Upper lobe of left lung (tissue), 6 donors: ENCODE measurements at regions not wholly inside any gene's neighbourhood (a gene's known extent, or its start where the extent isn't known, plus 50 kb on each side); places are given as distances from the start of the nearest gene placed in this dataset.
A peak's percentile ranks its signal among the peaks of the same experiment; 100 is the strongest.
"Not testable (repeated sequence)": the region's sequence is repeated elsewhere in the genome, so short reads cannot be mapped to it uniquely, and the experiment has no call there.

Source experiments
- ATAC-seq, 2 donors: fragments of 200-7000 bp; cut with Tn5 transposase; one replicate each; pipeline ENCODE4 v1.9.1; 2022; ENCODE audit warnings: mild to moderate bottlenecking in 2 of 2, moderate library complexity in 2 of 2; ENCODE audit not compliant: low FRiP score in 2 of 2
- DNase-seq, 2 donors: peaks; one replicate each; pipeline ENCODE4 v3.0.0-alpha.2; 2019 to 2020
- H3K27ac ChIP-seq, 4 donors: fragments of 200-600 bp; sonication (generic); one replicate each; pipeline ENCODE4 v1.5.1; 2016 to 2019
- H3K27me3 ChIP-seq, 4 donors: fragments of 200-600 bp; sonication (generic); one replicate each; pipeline ENCODE4 v1.5.1; 2017 to 2019
- H3K36me3 ChIP-seq, 4 donors: fragments of 200-600 bp; sonication (generic); one replicate each; pipeline ENCODE4 v1.5.1; 2016 to 2019
- H3K4me1 ChIP-seq, 4 donors: fragments of 200-600 bp; sonication (generic); one replicate each; pipeline ENCODE4 v1.5.1; 2018 to 2019
- H3K4me3 ChIP-seq, 4 donors: fragments of 200-600 bp; sonication (generic); one replicate each; pipeline ENCODE4 v1.5.1; 2017 to 2019; ENCODE audit warnings: mild to moderate bottlenecking in 2 of 4, moderate library complexity in 1 of 4
- H3K9me3 ChIP-seq, 4 donors: fragments of 200-600 bp; sonication (generic); one replicate each; pipeline ENCODE4 v1.5.1; 2018 to 2019
- CTCF ChIP-seq, 6 experiments: fragments of 450-650 bp in 4 of 6; fragments of 200-600 bp in 2 of 6; sonication (generic) in 2 of 6; IDR thresholded peaks; one replicate each; pipeline ENCODE4 v1.5.1; 2016 to 2019; ENCODE audit warnings: antibody characterized with exemption in 6 of 6
- EP300 ChIP-seq, 4 donors: sonication (generic); formaldehyde crosslinking; IDR thresholded peaks; one replicate each; pipeline ENCODE4 v1.5.1; 2017; ENCODE audit warnings: antibody characterized with exemption in 4 of 4, control low read depth in 2 of 4
- POLR2A ChIP-seq, 4 donors: fragments of 450-650 bp; IDR thresholded peaks; one replicate each; pipeline ENCODE4 v1.5.1; 2016 to 2017; ENCODE audit warnings: antibody characterized with exemption in 4 of 4, mild to moderate bottlenecking in 2 of 4
- POLR2AphosphoS5 ChIP-seq, 2 donors: sonication (generic); formaldehyde crosslinking; IDR thresholded peaks; one replicate each; pipeline ENCODE4 v1.5.1; 2017; ENCODE audit warnings: antibody characterized with exemption in 2 of 2
- WGBS, 2 donors: methylation state at CpG; one replicate each; pipeline ENCODE4 v1.1.5; 2017 to 2018; 5-methylcytosine and 5-hydroxymethylcytosine counted together
- donor health status: DM: no; HTN: no; CAD: no; lungs with moderate emphysema.
- donor health status: DM: no; HTN: yes; CAD: no; lungs with severe emphysema.

DNA sequence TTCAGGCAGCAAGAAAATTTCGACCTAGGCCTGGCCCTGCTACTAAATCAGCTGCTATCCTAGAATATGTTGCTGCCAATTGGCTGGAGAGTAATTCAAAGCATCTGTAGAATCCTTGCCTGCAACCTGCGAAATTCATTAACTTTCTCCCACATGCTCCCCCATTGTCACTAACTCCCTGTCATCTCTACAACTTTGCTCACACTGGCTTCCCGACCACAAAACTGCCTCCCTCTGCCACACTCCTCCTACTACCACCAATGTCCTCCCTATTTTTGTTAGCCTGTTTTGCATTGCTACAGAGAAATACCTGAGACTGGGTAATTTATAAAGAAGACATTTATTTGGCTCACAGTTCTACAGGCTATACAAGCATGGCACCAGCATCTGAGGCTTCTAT is 570.6 kb downstream of the INSC start:
- 62 to 76% methylated on average over 3 of the region's 3 CpGs for WGBS, 2 donors
- no peak for ATAC-seq
- no peak overlapping the region for H3K4me3 ChIP-seq

DNA sequence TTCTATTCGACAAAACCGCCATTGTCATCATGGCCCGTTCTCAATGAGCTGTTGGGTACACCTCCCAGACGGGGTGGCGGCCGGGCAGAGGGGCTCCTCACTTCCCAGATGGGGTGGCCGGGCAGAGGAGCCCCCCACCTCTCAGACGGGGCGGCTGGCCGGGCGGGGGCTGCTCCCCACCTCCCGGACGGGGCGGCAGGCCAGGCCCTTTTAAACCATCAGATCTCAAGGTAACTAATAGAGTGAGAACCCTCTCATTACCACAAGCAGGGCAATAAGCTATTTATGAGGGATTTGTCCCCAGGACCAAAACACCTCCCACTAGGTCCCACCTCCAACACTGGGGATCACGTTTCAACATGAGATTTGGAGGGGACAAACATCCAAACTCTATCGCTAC is 571.5 kb downstream of the INSC start:
- not testable (repeated sequence) for H3K36me3 ChIP-seq, H3K4me1 ChIP-seq, H3K9me3 ChIP-seq, H3K27ac ChIP-seq, ATAC-seq, H3K4me3 ChIP-seq, H3K27me3 ChIP-seq
- WGBS, 2 donors: 90% methylated on average over 16 of the region's 16 CpGs
- peak in 1 of 2 donors; percentile 65 for DNase-seq

More for the DNA sequence above, 570.6 kb downstream of the INSC start:
- Histone ChIP-seq H3K27me3 (no peaks in the 10 kb centered on the region), H3K27ac (no peak overlapping the region), H3K36me3 (no peaks in the 10 kb centered on the region), H3K4me1 (no peaks in the 10 kb centered on the region), H3K9me3 (no peaks in the 10 kb centered on the region)
- TF ChIP-seq CTCF (IDR thresholded peaks at IDR 0.05) (no peak), POLR2AphosphoS5 (IDR thresholded peaks at IDR 0.05) (no peak), POLR2A (IDR thresholded peaks at IDR 0.05) (no peak), EP300 (IDR thresholded peaks at IDR 0.05) (no peak)
- no peak for DNase-seq

DNA sequence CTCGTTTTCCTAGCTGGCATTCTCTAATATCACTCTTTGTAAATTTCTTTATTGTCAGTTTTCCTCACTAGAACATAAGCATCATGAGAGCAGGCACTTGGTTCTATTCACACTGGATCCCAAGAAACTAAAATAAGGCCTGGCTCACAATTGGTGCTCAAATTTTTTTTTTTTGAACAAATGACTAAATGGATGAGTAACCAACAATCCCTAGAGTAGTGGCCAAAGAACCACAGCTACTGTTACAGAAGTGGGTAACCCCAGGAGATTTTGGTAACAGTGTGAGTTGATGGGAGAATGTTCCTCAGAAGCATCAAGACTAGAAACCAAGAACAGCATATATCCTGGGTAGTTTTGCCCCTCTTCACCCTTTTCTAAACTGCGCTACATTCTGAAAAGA is 572.6 kb downstream of the INSC start:
- Histone ChIP-seq H3K4me1 (no peaks in the 10 kb centered on the region), H3K4me3 (no peak overlapping the region), H3K27ac (no peak overlapping the region), H3K36me3 (no peaks in the 10 kb centered on the region), H3K27me3 (no peaks in the 10 kb centered on the region), H3K9me3 (no peaks in the 10 kb centered on the region)
- DNase-seq: no peak
- WGBS, 2 donors: 89 to 92% methylated on average over 2 of the region's 2 CpGs
- no peak for ATAC-seq
- no peak for TF ChIP-seq POLR2AphosphoS5 (IDR thresholded peaks at IDR 0.05)

GRCh38 chr11:15688351-15688792 is 573.6 kb downstream of the INSC start:
- Histone ChIP-seq H3K27ac (no peak overlapping the region), H3K27me3 (no peaks in the 10 kb centered on the region), H3K4me3 (no peak overlapping the region), H3K9me3 (no peaks in the 10 kb centered on the region), H3K4me1 (no peaks in the 10 kb centered on the region), H3K36me3 (no peaks in the 10 kb centered on the region)
- TF ChIP-seq EP300 (IDR thresholded peaks at IDR 0.05) (no peak), POLR2A (IDR thresholded peaks at IDR 0.05) (no peak), POLR2AphosphoS5 (IDR thresholded peaks at IDR 0.05) (no peak), CTCF (IDR thresholded peaks at IDR 0.05) (no peak)
- 64 to 76% methylated on average over 4 of the region's 4 CpGs for WGBS, 2 donors
- peak in 1 of 2 donors; percentile 50 for ATAC-seq
- no peak for DNase-seq

- WGBS, 2 donors: 61 to 68% methylated on average over 3 of the region's 3 CpGs
These were observed 575.6 kb downstream of the INSC start for GRCh38 chr11:15690320-15690719.

More at GRCh38 chr11:15690320-15690719, 575.6 kb downstream of the INSC start:
- no peak overlapping the region for H3K27ac ChIP-seq
- DNase-seq (no peak), ATAC-seq (no peak)
- no peak for TF ChIP-seq POLR2A (IDR thresholded peaks at IDR 0.05)
- TF ChIP-seq EP300 (IDR thresholded peaks at IDR 0.05): no peak
- TF ChIP-seq POLR2AphosphoS5 (IDR thresholded peaks at IDR 0.05): no peak
- no peak for TF ChIP-seq CTCF (IDR thresholded peaks at IDR 0.05)
- H3K4me3 ChIP-seq: no peak overlapping the region
- no peaks in the 10 kb centered on the region for H3K36me3 ChIP-seq
- no peaks in the 10 kb centered on the region for H3K4me1 ChIP-seq
- no peaks in the 10 kb centered on the region for H3K9me3 ChIP-seq
- no peaks in the 10 kb centered on the region for H3K27me3 ChIP-seq
